Esophagus mucosa (tissue), 1 donor: ENCODE measurements at regions not wholly inside any gene's neighbourhood (a gene's known extent, or its start where the extent isn't known, plus 50 kb on each side); places are given as distances from the start of the nearest gene placed in this dataset.
A peak's percentile ranks its signal among the peaks of the same experiment; 100 is the strongest.

ENCODE experiments used
- ATAC-seq: fragments of 200-7000 bp; cut with Tn5 transposase; one replicate; pipeline ENCODE4 v1.9.1; 2020
- donor health status: DM: yes; HTN: yes; CAD: no.

- ATAC-seq: no peak
These were observed 196.1 kb downstream of the MACC1 start for GRCh38 chr7:20021066-20021465.

DNA sequence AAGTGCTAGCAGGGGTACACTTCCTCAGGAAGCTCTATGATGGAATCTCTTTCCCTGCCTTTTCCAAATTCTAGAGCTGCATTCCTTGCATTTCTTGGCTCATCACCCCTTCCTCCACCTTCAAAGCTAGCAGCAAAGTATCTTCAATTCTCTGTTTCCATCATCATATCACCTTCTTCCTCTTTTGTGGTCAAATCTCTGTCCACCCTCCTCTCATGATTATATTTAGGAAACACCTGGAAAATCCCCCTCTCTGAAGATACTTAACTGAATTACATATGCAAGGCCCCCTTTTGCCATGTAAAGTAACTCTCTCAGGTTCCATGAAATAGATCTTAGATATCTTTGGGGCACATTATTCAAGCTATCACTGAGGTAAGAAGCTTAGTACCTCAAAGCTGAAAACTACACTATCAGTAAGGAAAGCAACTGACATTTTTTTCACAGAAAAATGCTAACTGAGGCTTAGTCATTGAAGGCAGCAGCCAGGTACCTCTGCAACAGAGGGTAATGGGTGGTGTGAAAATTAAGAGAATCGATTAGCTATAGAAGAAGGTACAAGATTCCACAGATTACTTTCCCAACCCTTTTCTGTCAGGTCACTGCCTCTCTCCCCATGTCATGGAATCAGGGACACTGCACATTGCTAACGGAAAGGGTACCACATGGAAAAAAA is 197.3 kb downstream of the MACC1 start:
- ATAC-seq: no peak

- no peak for ATAC-seq
These were observed 200.5 kb downstream of the MACC1 start for GRCh38 chr7:20016669-20017068.

- no peak for ATAC-seq
These were observed 203.6 kb downstream of the MACC1 start for GRCh38 chr7:20013536-20013935.

DNA sequence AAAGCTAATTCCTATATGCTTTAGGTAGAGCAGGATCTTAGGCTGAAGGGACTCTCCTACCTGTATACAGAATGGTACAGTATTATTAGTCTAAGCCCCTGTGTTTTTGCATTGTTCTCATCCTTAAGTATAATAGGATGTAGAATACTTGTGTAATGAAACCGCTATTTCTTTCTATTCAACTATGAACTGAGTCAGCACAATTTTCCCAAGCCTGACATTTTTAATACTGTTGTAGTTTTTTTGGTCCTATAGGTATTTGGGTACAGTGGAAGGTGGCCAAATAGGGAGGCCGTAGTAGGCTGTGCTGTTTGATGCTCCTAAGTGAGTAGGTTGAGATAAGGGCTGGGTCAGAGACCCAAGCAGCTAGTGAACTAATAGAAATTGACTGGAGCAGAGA is 205.1 kb downstream of the MACC1 start:
- ATAC-seq: no peak

DNA sequence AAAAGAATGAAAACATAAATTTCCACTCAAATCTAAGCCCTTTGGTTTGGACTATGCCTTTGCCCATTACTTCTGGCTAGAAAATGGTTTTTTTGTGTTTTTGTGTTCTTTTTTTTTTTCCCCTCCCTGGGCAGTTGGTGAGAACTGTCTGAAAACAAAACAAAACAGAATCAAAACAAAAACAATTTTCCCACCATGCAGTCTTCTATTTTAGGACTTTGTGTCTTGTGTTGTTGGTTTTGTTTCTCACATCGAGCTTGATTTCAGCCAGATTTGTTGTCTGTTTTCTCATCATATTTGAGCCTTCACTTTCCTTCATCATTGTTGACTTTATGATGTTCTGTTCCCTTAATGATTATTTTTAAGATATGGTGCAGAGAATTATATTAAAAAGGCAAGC is 206.3 kb downstream of the MACC1 start:
- no peak for ATAC-seq

DNA sequence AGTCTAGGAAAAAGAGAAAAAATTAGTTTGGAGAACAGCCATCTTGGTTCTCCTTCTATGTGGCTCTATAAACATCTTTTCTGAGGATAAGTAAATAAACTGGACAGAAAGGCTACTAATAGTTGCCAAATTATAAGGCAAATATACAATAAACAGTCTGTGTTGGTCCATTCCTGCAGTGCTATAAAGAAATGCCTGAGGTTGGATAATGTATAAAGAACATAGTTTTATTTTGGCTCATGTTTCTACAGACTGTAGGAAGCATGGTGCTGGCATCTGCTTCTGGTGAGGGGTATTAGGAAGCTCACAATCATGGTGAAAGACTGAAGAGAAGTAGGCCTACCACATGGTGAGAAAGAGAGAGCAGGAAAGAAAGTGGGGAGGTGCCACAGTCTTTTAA is 209.7 kb downstream of the MACC1 start:
- ATAC-seq: no peak

DNA sequence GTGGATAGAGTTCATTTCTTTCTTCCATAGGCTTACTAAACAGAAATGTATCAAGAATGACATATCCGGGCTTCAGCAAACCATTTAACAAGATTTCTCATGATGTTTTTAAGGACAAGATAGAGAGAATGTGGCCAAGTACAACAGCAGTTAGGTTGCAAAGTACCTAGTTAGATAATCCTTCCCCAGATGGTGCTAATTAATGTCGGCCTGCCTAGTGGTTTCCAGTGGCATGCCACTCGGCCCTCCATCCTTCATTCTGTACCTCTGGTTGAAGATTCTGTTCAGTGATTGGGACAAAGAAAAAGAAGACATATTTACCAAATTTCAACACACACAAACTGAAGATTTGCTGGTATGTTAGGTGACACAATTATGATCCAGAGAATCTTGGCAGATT is 212.1 kb downstream of the MACC1 start:
- no peak for ATAC-seq

DNA sequence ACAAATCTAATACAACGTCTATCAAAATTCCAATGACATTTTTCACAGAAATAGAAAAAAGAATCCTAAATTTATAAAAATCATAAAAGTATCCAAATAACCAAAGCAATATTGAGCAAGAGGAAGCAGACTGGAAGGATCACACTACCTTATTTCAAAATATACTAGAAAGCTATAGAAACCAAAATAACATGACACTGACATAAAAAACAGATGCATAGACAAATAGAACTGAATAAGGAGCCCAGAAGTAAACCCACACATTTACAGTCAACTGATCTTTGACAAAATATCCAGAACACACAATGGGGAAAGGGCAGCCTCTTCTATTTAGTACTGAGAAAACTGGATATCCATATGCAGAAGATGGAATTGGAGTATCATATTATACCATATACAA is 217.5 kb downstream of the MACC1 start:
- ATAC-seq: no peak

DNA sequence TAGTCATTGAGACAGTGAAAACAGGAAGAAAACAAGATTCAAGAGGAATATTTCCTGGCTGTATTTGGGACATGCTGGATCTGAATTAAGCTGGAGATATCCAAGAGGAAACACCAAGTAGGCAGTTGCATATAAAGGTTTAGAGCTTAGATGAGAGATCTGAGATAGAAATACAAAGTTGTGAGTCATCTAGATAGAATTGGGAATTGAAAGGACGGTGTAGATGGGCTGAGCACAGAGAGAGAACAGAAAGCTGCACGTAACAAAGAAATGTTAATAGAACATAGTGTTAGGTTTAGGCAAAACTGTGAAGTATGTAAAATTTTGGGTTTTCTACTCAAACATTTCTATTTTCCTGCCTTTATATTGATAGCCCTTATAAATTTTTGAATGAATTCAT is 218.5 kb upstream of the TMEM196 start:
- ATAC-seq: no peak

GRCh38 chr7:19989906-19990305 is 216.5 kb upstream of the TMEM196 start:
- ATAC-seq: no peak

DNA sequence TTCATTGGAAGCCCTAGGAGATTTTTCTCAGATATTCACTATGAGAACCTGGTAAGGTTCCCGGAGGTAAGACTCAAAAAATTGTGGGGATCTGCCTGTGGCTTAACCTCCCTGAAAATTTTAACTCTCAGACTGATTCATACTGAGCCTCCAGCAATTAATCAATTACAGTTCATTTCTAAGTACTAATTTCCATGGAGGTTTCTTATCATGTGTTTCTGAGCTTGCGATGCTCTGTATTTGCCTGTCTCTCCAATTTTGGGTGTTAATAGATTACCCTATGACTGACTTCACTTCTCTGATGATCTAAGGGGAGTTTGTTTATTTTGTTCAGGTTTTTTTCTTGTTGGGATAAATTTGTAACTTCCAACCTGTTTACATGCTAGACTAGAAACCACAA is 215.4 kb upstream of the TMEM196 start:
- no peak for ATAC-seq

- ATAC-seq: no peak
These were observed 210.8 kb upstream of the TMEM196 start for GRCh38 chr7:19984231-19984632.

DNA sequence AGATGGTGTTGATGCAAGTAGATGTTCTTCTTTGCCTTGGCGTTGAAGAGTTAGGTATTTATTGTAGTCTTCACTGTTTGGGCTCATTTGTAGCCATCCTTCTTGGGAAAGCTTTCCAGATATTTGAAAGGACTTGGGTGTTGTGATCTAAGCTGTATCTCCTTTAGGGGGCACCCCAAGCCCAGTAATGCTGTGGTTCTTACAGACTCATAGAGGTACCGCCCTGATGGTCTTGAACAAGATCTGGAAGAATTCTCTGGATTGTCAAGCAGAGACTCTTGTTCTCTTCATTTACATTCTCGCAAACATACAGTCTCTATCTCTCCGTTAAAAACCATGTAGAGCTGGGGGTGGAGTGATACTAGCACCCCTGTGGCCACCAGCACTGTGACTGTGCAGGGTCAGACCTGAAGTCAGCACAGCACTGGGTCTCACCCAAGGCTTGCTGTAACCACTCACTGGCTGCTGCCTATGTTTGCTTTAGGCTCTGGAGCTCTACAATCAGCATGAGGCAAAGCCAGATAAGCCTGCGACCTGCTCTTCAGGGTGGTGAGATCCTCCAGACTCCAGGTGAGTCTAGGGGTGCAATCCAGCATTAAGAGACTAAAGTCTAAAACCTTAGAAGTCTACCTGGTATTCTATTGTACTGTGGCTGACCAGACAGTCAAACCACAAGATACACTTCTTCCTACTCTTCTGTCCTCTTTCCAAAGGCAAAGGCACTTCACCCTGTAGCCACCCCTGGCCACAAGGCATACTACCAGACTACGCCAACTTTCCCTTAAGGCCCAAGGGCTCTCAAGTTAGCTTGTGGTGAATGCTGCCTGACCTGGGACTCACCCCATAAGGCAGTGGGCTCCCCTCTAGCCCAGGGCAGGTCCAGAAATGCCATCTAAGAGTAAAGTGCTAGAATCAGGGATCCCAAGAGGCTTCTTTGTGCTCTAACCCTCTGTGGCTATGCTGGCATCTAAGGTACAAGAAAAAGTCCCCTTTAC is 209.7 kb upstream of the TMEM196 start:
- ATAC-seq: no peak

GRCh38 chr7:19973581-19973980 is 200.2 kb upstream of the TMEM196 start:
- no peak for ATAC-seq

- no peak for ATAC-seq
These were observed 199.5 kb upstream of the TMEM196 start for GRCh38 chr7:19972876-19973275.

- ATAC-seq: no peak
These were observed 198.5 kb upstream of the TMEM196 start for GRCh38 chr7:19971956-19972355.

DNA sequence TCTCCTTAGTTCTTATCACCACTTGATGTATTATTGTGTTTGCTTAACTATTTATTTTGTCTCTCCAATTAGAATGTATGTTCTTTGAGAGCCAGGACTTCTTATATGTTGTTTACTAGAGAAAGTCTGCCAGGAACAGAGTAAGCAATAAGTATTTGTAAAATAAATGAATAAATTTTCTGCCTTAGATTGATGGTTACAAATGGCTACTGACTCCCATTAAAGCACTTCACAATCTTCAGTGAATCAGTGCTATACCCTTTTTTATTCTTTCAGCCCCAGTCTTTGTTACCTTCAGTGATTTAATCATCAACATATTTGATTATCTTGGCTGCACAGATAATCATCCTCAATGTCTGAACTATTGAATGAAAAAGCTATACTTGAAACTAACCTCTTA is 197.1 kb upstream of the TMEM196 start:
- no peak for ATAC-seq

DNA sequence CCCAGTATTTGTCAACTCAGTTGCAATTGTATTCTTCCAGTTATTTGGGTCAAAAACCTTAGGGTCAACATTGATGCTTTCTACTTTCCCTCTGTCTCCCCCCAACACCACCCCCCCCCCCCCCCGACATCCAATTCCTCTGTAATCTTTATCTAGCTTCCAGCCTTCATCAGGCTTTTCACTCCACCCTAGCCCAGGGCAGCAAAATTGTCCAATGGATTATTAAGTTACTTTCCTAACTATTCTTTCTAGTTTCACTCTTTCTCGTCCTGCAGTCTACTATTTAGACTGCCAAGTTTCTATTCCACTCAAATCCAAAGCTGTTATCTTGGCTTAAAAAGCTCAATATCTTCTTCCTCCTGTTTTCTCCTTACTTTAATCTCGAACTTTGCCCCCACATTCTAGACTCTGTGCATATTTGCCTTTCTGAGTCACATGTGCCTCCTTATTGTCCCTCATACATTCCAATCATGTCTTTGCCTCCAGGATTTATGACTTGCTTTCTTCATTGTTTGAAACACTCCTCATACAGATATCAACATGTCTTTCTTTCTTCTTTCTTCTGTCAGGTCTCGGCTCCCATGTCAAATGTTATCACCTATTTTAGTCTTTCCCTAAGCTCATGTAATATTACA is 196.6 kb upstream of the TMEM196 start:
- ATAC-seq: no peak

DNA sequence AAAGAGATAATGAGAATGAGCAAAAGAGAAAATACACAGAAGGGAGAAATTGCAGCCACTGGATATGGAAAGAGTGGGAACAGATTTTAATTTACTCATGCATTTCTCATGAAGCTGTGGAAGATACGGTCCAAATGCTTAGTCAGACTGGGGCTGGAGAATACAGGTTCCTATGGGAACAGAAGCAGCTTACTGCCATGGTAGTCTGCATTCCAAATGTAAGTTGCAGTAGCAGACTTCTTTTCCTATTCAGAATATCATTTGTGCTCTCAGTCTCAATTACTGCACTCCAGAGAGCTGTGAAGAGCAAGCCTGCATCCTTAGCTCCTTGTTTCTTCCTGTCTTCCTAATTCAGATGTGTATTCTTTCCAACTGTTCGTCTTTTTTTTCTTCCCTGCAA is 190.8 kb upstream of the TMEM196 start:
- no peak for ATAC-seq

DNA sequence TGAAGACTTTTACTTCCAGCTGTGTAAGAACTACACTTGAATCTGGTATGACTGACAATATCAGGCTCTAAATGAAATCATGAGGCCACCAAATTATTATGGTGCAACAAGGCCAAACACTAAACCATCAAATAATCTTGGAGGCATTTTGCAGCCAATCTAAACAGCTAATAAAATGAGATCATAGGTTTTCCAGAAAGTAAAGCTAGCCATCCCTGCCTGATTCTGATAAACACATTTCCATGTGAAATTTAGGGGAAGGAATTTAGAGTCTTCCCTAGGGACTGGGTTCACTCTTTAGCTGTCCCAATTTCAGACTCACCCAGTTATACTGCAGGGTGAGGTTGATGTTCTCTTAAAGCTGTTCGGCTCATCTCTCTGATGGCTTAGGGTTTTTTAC is 190.3 kb upstream of the TMEM196 start:
- no peak for ATAC-seq

DNA sequence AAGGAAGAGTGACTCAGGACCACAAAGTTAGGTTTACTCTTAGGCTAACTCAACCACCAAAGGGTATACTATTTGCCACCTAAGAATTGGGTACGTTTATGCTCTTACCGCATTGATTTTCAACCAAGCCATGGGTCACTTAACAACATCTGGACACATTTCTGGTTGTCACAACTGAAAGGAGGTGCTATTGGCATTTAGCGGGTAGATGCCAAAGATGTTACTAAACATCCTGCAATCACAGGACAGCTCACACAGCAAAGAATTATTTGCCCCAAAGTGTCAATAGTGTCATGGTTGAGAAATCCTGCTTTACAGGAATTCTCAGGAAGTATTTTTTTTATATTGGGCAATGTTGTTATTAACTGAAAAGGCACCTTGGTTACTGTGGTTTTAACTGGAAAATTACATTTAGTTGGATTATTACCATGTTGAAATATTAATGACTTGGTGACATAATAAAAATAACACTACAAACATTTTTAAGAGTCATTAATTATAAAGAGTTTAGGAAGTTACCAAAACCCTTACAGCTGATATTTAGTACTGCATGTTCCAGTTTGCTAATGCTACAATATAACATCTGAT is 185.0 kb upstream of the TMEM196 start:
- peak; percentile 65 for ATAC-seq

DNA sequence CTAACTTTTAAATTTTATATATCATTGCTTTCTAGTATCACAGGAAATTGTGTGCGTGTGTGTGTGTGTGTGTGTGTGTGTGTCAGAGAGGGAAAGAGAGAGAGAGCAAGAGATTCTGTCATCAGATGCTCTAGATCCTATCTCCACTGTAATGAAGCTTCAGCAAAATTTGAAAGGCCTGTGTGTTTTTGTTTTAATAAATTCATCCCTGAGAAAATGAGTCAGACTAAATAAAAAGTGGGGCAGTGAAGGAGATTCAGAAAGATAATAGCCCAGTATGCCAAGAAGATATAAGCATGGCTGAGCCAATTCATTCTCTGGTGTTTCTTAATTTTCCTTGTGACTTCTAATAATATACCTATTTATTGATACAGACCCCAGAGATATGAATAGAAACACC is 184.2 kb upstream of the TMEM196 start:
- no peak for ATAC-seq
